ENCODE measurements at regions not wholly inside any gene's neighbourhood (a gene's known extent, or its start where the extent isn't known, plus 50 kb on each side); places are given as distances from the start of the nearest gene placed in this dataset.

DNA sequence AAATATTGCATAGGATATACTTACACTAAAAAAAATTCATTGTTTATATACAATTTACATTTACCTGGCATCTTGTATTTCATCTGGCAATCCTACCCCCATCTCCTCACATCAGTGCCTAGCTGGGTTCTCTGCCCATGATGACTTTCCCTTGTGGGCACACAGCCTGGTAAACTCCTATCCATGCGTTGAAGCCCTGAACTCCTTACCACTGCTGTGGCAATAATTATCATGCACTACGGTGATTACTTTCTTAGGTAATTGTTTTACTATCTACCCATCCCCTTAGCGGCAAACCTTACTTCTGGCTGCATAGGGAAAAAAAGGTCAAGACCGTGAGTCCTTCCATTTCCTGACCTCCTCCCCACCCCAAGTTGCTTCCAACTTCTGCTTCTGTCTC, 63.6 kb upstream of the DAB2IP start:
- H3K9me3 ChIP-seq (ENCODE audit: insufficient read depth, low read depth, low read length) = no peaks in the 10 kb centered on the region
- no peak overlapping the region for H2AFZ ChIP-seq (ENCODE audit: low read length)
- no peaks in the 10 kb centered on the region for H4K20me1 ChIP-seq (ENCODE audit: insufficient read depth, low read length, poor library complexity, severe bottlenecking)
- H3K27me3 ChIP-seq (ENCODE audit: insufficient read depth, low read length, poor library complexity, severe bottlenecking) = no peaks in the 10 kb centered on the region
- no peak for TF ChIP-seq EZH2phosphoT487 (IDR thresholded peaks at IDR 0.05; ENCODE audit: borderline replicate concordance)
- no peaks in the 10 kb centered on the region for H3K4me1 ChIP-seq (ENCODE audit: insufficient read depth, low read length, poor library complexity, severe bottlenecking)
- H3K79me2 ChIP-seq (ENCODE audit: insufficient read depth, low read length) = no peaks in the 10 kb centered on the region
- H3K4me3 ChIP-seq (ENCODE audit: low read length, poor library complexity, severe bottlenecking) = no peak overlapping the region
- no peak overlapping the region for H3K9ac ChIP-seq (ENCODE audit: low read depth, low read length, poor library complexity, severe bottlenecking)
- no peaks in the 10 kb centered on the region for H3K9me2 ChIP-seq (replicated peaks; ENCODE audit: low read depth, low read length)
- no peak overlapping the region for H3K4me2 ChIP-seq (ENCODE audit: low read depth, low read length, poor library complexity, severe bottlenecking)
- H3F3A ChIP-seq (ENCODE audit: low read depth) = no peaks in the 10 kb centered on the region
- no peaks in the 10 kb centered on the region for H3K36me3 ChIP-seq (ENCODE audit: insufficient read depth, low read length)

GRCh38 chr9:121589986-121590385, 61.4 kb upstream of the DAB2IP start:
- Histone ChIP-seq H3K79me2 (ENCODE audit: insufficient read depth, low read length) (no peaks in the 10 kb centered on the region), H3K4me1 (ENCODE audit: insufficient read depth, low read length, poor library complexity, severe bottlenecking) (no peaks in the 10 kb centered on the region), H3F3A (ENCODE audit: low read depth) (no peaks in the 10 kb centered on the region), H3K4me3 (ENCODE audit: low read length, poor library complexity, severe bottlenecking) (no peak overlapping the region), H3K36me3 (ENCODE audit: insufficient read depth, low read length) (no peaks in the 10 kb centered on the region), H3K9me3 (ENCODE audit: insufficient read depth, low read depth, low read length) (no peaks in the 10 kb centered on the region), H3K9me2 (replicated peaks; ENCODE audit: low read depth, low read length) (no peaks in the 10 kb centered on the region), H4K20me1 (ENCODE audit: insufficient read depth, low read length, poor library complexity, severe bottlenecking) (no peaks in the 10 kb centered on the region), H3K4me2 (ENCODE audit: low read depth, low read length, poor library complexity, severe bottlenecking) (no peak overlapping the region), H3K27me3 (ENCODE audit: insufficient read depth, low read length, poor library complexity, severe bottlenecking) (no peaks in the 10 kb centered on the region), H3K9ac (ENCODE audit: low read depth, low read length, poor library complexity, severe bottlenecking) (no peak overlapping the region), H2AFZ (ENCODE audit: low read length) (no peak overlapping the region)
- TF ChIP-seq EZH2phosphoT487 (IDR thresholded peaks at IDR 0.05; ENCODE audit: borderline replicate concordance) = no peak
- TF ChIP-seq CTCF (conservative IDR thresholded peaks at IDR 0.05; ENCODE audit: low read length) = no peak

DNA sequence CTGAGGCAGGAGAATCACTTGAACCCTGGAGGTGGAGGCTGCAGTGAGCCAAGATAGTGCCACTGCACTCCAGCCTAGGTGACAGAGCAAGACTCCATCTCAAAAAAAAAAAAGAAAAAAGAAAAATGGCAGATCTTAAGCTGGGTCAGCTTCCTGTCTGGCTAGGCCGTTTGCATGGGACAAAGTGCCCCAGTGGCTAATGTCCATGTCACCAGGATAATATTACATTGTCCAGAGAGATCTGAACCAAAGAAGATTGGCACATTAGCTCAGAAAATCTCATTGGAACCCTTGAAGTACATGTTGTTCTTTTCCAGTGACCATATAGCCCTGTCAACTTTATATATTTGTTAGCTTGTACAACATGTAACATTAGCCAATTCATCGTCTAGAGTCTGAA, 59.2 kb upstream of the DAB2IP start:
- TF ChIP-seq CTCF (conservative IDR thresholded peaks at IDR 0.05; ENCODE audit: low read length) = no peak
- no peak for TF ChIP-seq EZH2phosphoT487 (IDR thresholded peaks at IDR 0.05; ENCODE audit: borderline replicate concordance)
- Histone ChIP-seq H3K36me3 (ENCODE audit: insufficient read depth, low read length) (no peaks in the 10 kb centered on the region), H3K4me2 (ENCODE audit: low read depth, low read length, poor library complexity, severe bottlenecking) (no peak overlapping the region), H3K4me3 (ENCODE audit: low read length, poor library complexity, severe bottlenecking) (no peak overlapping the region), H3K4me1 (ENCODE audit: insufficient read depth, low read length, poor library complexity, severe bottlenecking) (no peaks in the 10 kb centered on the region), H2AFZ (ENCODE audit: low read length) (no peak overlapping the region), H4K20me1 (ENCODE audit: insufficient read depth, low read length, poor library complexity, severe bottlenecking) (no peaks in the 10 kb centered on the region), H3K9ac (ENCODE audit: low read depth, low read length, poor library complexity, severe bottlenecking) (no peak overlapping the region), H3K27me3 (ENCODE audit: insufficient read depth, low read length, poor library complexity, severe bottlenecking) (no peaks in the 10 kb centered on the region), H3K9me2 (replicated peaks; ENCODE audit: low read depth, low read length) (no peaks in the 10 kb centered on the region), H3K9me3 (ENCODE audit: insufficient read depth, low read depth, low read length) (no peaks in the 10 kb centered on the region), H3F3A (ENCODE audit: low read depth) (no peaks in the 10 kb centered on the region), H3K79me2 (ENCODE audit: insufficient read depth, low read length) (no peaks in the 10 kb centered on the region)

- TF ChIP-seq EZH2phosphoT487 (IDR thresholded peaks at IDR 0.05; ENCODE audit: borderline replicate concordance) (no peak), CTCF (conservative IDR thresholded peaks at IDR 0.05; ENCODE audit: low read length) (0 out of 2 replicates have a peak, but pooled peaks have one; percentile 2)
- H3K27me3 ChIP-seq (ENCODE audit: insufficient read depth, low read length, poor library complexity, severe bottlenecking) = no peaks in the 10 kb centered on the region
- no peaks in the 10 kb centered on the region for H3K36me3 ChIP-seq (ENCODE audit: insufficient read depth, low read length)
These were observed 58.4 kb upstream of the DAB2IP start for GRCh38 chr9:121593066-121593465.

More at GRCh38 chr9:121593066-121593465, 58.4 kb upstream of the DAB2IP start:
- Histone ChIP-seq H4K20me1 (ENCODE audit: insufficient read depth, low read length, poor library complexity, severe bottlenecking) (no peaks in the 10 kb centered on the region), H3F3A (ENCODE audit: low read depth) (no peaks in the 10 kb centered on the region), H3K79me2 (ENCODE audit: insufficient read depth, low read length) (no peaks in the 10 kb centered on the region), H2AFZ (ENCODE audit: low read length) (no peak overlapping the region), H3K4me1 (ENCODE audit: insufficient read depth, low read length, poor library complexity, severe bottlenecking) (no peaks in the 10 kb centered on the region), H3K9me3 (ENCODE audit: insufficient read depth, low read depth, low read length) (no peaks in the 10 kb centered on the region), H3K9ac (ENCODE audit: low read depth, low read length, poor library complexity, severe bottlenecking) (no peak overlapping the region), H3K4me2 (ENCODE audit: low read depth, low read length, poor library complexity, severe bottlenecking) (no peak overlapping the region), H3K9me2 (replicated peaks; ENCODE audit: low read depth, low read length) (no peaks in the 10 kb centered on the region), H3K4me3 (ENCODE audit: low read length, poor library complexity, severe bottlenecking) (no peak overlapping the region)

Data from Loucy (cell line).